PFSK-1 (cell line): ENCODE measurements at regions not wholly inside any gene's neighbourhood (a gene's known extent, or its start where the extent isn't known, plus 50 kb on each side); places are given as distances from the start of the nearest gene placed in this dataset.

Experiments
- FOXP2 ChIP-seq: optimal IDR thresholded peaks from 2 replicates; pipeline ENCODE3; 2011; ENCODE audit warnings: borderline replicate concordance, control low read depth, inconsistent platforms; ENCODE audit not compliant: insufficient read depth; ENCODE audit errors: extremely low read length, extremely low read depth
- POLR2AphosphoS5 ChIP-seq: IDR thresholded peaks from 2 replicates; pipeline ENCODE4 v1.6.1; 2012; ENCODE audit warnings: low read depth, mild to moderate bottlenecking, control low read depth, low read length, moderate library complexity
- SIN3A ChIP-seq: IDR thresholded peaks from 2 replicates; pipeline ENCODE4 v1.6.1; 2012; ENCODE audit warnings: mild to moderate bottlenecking, low read length, moderate library complexity, borderline replicate concordance; ENCODE audit not compliant: insufficient read depth
- TAF1 ChIP-seq: IDR thresholded peaks from 2 replicates; pipeline ENCODE4 v1.6.1; 2012; ENCODE audit warnings: low read length, control low read depth, borderline replicate concordance; ENCODE audit not compliant: insufficient read depth
- TF ChIP-seq, protein P1 (sequence below), 2 experiments: IDR thresholded peaks; 2 replicates each; pipeline versions ENCODE4 v1.6.1 to v1.8.0; 2011 to 2012; ENCODE audit warnings: low read depth in 2 of 2, low read length in 2 of 2, control low read depth in 1 of 2, inconsistent platforms in 1 of 2, mild to moderate bottlenecking in 1 of 2, moderate library complexity in 1 of 2; ENCODE audit not compliant: insufficient read depth in 1 of 2

DNA sequence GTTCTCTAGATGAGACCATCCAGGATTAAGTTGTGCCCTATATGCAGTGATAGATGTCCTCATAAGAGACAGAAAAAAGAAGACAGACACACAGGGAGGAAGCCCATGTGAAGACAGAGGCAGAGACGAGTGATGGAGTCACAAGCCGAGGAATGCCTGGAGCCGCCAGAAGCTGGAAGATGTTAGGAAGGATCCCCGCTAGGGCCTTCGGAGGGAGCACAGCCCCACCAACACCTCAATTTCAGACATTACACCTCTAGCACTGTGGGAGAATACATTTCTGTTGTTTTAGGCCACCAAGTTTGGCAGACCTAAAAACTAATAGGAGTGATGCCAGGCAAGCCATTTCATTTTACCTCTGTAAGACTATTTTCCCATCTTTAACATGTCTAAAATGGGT is 458.5 kb downstream of the MED13L start:
- TF ChIP-seq SIN3A (no peak), FOXP2 (no peak), POLR2AphosphoS5 (no peak), TAF1 (no peak)
- TF ChIP-seq, protein P1, sequence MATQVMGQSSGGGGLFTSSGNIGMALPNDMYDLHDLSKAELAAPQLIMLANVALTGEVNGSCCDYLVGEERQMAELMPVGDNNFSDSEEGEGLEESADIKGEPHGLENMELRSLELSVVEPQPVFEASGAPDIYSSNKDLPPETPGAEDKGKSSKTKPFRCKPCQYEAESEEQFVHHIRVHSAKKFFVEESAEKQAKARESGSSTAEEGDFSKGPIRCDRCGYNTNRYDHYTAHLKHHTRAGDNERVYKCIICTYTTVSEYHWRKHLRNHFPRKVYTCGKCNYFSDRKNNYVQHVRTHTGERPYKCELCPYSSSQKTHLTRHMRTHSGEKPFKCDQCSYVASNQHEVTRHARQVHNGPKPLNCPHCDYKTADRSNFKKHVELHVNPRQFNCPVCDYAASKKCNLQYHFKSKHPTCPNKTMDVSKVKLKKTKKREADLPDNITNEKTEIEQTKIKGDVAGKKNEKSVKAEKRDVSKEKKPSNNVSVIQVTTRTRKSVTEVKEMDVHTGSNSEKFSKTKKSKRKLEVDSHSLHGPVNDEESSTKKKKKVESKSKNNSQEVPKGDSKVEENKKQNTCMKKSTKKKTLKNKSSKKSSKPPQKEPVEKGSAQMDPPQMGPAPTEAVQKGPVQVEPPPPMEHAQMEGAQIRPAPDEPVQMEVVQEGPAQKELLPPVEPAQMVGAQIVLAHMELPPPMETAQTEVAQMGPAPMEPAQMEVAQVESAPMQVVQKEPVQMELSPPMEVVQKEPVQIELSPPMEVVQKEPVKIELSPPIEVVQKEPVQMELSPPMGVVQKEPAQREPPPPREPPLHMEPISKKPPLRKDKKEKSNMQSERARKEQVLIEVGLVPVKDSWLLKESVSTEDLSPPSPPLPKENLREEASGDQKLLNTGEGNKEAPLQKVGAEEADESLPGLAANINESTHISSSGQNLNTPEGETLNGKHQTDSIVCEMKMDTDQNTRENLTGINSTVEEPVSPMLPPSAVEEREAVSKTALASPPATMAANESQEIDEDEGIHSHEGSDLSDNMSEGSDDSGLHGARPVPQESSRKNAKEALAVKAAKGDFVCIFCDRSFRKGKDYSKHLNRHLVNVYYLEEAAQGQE (IDR thresholded peaks at IDR 0.05; ENCODE audit: insufficient read depth in 1 of 2, low read depth in 2 of 2, low read length in 2 of 2): no peak

DNA sequence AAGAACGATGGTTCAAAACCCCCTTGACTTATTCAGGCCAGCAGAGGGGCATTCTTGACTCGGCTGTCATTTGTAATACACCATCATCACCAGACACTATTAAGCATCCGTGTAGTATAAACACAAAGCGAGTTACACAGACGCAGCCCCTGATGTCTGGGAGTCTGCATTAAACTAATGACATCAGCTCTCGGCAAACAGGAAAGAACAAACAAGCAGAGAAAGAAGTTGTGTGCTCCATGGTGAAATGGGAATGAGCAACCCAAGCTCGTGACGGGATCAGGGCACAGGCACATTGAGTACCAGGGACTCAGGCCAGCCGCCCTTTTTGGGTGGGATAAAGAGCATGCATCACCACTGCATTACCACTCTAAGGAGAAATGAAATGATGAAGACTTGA is 460.1 kb downstream of the MED13L start:
- TF ChIP-seq, protein P1 (IDR thresholded peaks at IDR 0.05; ENCODE audit: insufficient read depth in 1 of 2, low read depth in 2 of 2, low read length in 2 of 2): no peak
- TF ChIP-seq POLR2AphosphoS5: no peak
- TF ChIP-seq TAF1: no peak

DNA sequence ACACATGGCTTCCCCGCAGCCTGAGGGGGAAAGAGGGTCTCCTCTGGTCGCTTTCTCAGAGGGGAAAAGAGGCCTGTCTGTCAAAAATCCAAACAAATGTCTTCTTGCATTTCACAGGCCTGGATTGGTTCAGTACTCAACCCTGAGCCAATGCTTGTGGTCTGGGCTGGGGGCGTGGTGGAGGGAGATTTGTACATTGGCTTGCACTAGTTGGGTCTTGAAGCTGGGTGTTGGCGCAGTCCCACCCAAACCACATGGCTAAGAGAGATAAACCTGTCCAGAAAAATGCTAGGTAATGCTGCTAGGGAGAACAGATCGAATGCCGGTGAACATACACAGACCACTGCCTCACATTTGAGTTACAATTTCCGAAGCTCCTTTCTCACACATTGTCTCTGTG is 461.6 kb downstream of the MED13L start:
- TF ChIP-seq TAF1 (no peak), SIN3A (no peak), POLR2AphosphoS5 (no peak), FOXP2 (no peak)
- TF ChIP-seq, protein P1 (IDR thresholded peaks at IDR 0.05; ENCODE audit: insufficient read depth in 1 of 2, low read depth in 2 of 2, low read length in 2 of 2): no peak

DNA sequence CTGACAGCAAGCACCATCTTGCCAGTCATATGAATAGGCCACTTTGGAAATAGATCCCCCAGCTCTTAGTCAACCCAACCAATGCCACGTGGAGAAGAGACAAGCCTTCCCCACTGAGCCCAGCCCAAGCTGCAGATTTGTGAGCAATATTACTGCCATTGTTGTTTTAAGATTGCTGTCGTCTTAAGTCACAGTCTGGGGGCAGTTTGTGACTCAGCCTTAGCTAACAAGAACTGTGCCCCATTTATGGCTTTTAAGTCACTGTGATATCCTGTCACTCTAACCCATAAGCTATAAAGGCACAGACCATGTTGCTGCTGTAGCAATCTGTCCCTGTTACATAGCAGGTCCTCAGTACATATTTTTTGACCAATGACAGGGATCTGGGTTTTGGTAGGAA is 464.2 kb downstream of the MED13L start:
- no peak for TF ChIP-seq SIN3A
- no peak for TF ChIP-seq POLR2AphosphoS5
- TF ChIP-seq FOXP2: no peak
- TF ChIP-seq, protein P1 (IDR thresholded peaks at IDR 0.05; ENCODE audit: insufficient read depth in 1 of 2, low read depth in 2 of 2, low read length in 2 of 2): no peak
- no peak for TF ChIP-seq TAF1

DNA sequence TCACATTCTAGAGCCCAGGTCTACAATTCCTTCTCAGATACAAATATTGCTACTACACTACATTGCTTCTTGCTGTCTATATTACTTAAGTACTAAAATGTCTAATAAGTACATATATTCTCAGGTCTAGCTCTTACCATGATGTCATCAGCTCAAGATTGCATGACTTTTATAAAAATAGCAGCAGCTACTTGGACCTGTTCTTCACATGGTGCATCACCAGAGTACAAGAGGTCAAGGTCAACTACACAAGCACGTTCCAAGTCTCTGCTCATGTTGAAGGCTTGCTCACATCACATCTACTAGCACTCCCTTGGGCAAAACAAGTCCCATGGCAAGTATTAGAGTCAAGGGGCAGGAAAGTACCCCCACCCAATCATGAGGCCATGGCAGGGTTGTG is 465.6 kb downstream of the MED13L start:
- TF ChIP-seq POLR2AphosphoS5: no peak
- TF ChIP-seq TAF1: no peak
- TF ChIP-seq FOXP2: no peak
- TF ChIP-seq, protein P1 (IDR thresholded peaks at IDR 0.05; ENCODE audit: insufficient read depth in 1 of 2, low read depth in 2 of 2, low read length in 2 of 2): no peak
- no peak for TF ChIP-seq SIN3A
